Common myeloid progenitor, CD34-positive (primary cell): ENCODE measurements at regions not wholly inside any gene's neighbourhood (a gene's known extent, or its start where the extent isn't known, plus 50 kb on each side); places are given as distances from the start of the nearest gene placed in this dataset.
A peak's percentile ranks its signal among the peaks of the same experiment; 100 is the strongest.

ENCODE experiments used
- CTCF ChIA-PET: fragments of 350-600 bp; sonication (Branson Sonifier 250); formaldehyde crosslinking; loops from one replicate; lab custom pipeline; 2021; ENCODE audit warnings: antibody characterized with exemption; lab: Charles Lee
- POLR2A ChIA-PET: fragments of 350-600 bp; sonication (Branson Sonifier 250); formaldehyde crosslinking; loops from one replicate; lab custom pipeline; 2021; ENCODE audit warnings: antibody characterized with exemption; lab: Charles Lee
- DNase-seq, 3 donors: peaks; one replicate each; pipeline versions ENCODE4 v3.0.0 to v3.0.0-alpha.2; 2013
- H3K27ac ChIP-seq, 2 experiments: 1 replicate in 1 of 2; 2 replicates in 1 of 2; pipeline ENCODE4 v1.7.0; 2013; ENCODE audit warnings: inconsistent platforms in 2 of 2, low read length in 2 of 2, mild to moderate bottlenecking in 2 of 2, low read depth in 1 of 2, moderate library complexity in 1 of 2; ENCODE audit not compliant: severe bottlenecking in 2 of 2, insufficient read depth in 1 of 2, poor library complexity in 1 of 2
- H3K27me3 ChIP-seq, 5 experiments: replicated peaks in 2 of 5; 1 replicate in 3 of 5; 2 replicates in 2 of 5; pipeline versions ENCODE4 v1.6.1 to v1.7.0; 2013; ENCODE audit warnings: low read length in 4 of 5, mild to moderate bottlenecking in 2 of 5, moderate library complexity in 2 of 5, inconsistent platforms in 1 of 5; ENCODE audit not compliant: insufficient read depth in 5 of 5, control insufficient read depth in 4 of 5
- H3K36me3 ChIP-seq, 4 experiments: 1 replicate in 2 of 4; 2 replicates in 2 of 4; pipeline versions ENCODE4 v1.6.1 to v1.7.0; 2013; ENCODE audit warnings: low read length in 3 of 4, control low read depth in 1 of 4, mild to moderate bottlenecking in 1 of 4; ENCODE audit not compliant: control insufficient read depth in 4 of 4, insufficient read depth in 4 of 4
- H3K4me1 ChIP-seq, 4 experiments: 1 replicate in 3 of 4; 2 replicates in 1 of 4; pipeline versions ENCODE4 v1.6.1 to v1.7.1; 2013; ENCODE audit warnings: low read length in 3 of 4, mild to moderate bottlenecking in 3 of 4, control low read depth in 1 of 4, inconsistent platforms in 1 of 4, moderate library complexity in 1 of 4; ENCODE audit not compliant: control insufficient read depth in 4 of 4, insufficient read depth in 4 of 4; ENCODE audit errors: control extremely low read depth in 1 of 4
- H3K4me3 ChIP-seq, 7 experiments: 1 replicate in 4 of 7; 2 replicates in 3 of 7; pipeline versions ENCODE4 v1.5.1 to v1.7.0; 2013; ENCODE audit warnings: mild to moderate bottlenecking in 7 of 7, low read length in 6 of 7, moderate library complexity in 6 of 7, inconsistent platforms in 2 of 7, low read depth in 2 of 7, control low read depth in 1 of 7; ENCODE audit not compliant: insufficient read depth in 4 of 7, control insufficient read depth in 1 of 7; ENCODE audit errors: extremely low read depth in 1 of 7
- H3K9me3 ChIP-seq, 5 experiments: 1 replicate in 4 of 5; 2 replicates in 1 of 5; pipeline versions ENCODE4 v1.6.1 to v1.7.1; 2013; ENCODE audit warnings: low read length in 4 of 5, mild to moderate bottlenecking in 2 of 5, inconsistent platforms in 1 of 5, low read depth in 1 of 5, moderate library complexity in 1 of 5; ENCODE audit not compliant: control insufficient read depth in 4 of 5, insufficient read depth in 2 of 5; ENCODE audit errors: control extremely low read depth in 1 of 5
- WGBS: methylation state at CpG from one replicate; pipeline ENCODE4 v1.1.5; 2013; ENCODE audit not compliant: insufficient coverage; 5-methylcytosine and 5-hydroxymethylcytosine counted together

GRCh38 chr6:130744576-130745366 lies 82.4 kb upstream of the SMLR1 start:
- POLR2A ChIA-PET, result no interaction called here
- CTCF ChIA-PET, result no interaction called here
- WGBS, result no CpG with 5 or more reads among the region's 2 CpGs

GRCh38 chr6:130748041-130748440 lies 79.2 kb upstream of the SMLR1 start:
- Histone ChIP-seq H3K27ac (no peak overlapping the region), H3K27me3 (peaks cover 0 to 4% (median under 1%) of the 10 kb centered on the region in 5 experiments), H3K4me1 (no peaks in the 10 kb centered on the region), H3K9me3 (peaks cover 4 to 17% (median 15%) of the 10 kb centered on the region in 5 experiments), H3K36me3 (no peaks in the 10 kb centered on the region), H3K4me3 (no peak overlapping the region)
- CTCF ChIA-PET, result no interaction called here
- no peak for DNase-seq
- whole genome bisulfite sequencing, result no CpG with 5 or more reads among the region's 1 CpG
- POLR2A ChIA-PET, result no interaction called here

More at GRCh38 chr6:130744576-130745366, 82.4 kb upstream of the SMLR1 start:
- no peaks in the 10 kb centered on the region for H3K36me3 ChIP-seq
- peaks cover 0 to 18% (median 9%) of the 10 kb centered on the region in 5 experiments for H3K27me3 ChIP-seq
- no peak for DNase-seq
- no peaks in the 10 kb centered on the region for H3K4me1 ChIP-seq
- H3K27ac ChIP-seq, result no peak overlapping the region
- peaks cover 2 to 14% (median 11%) of the 10 kb centered on the region in 5 experiments for H3K9me3 ChIP-seq
- H3K4me3 ChIP-seq, result no peak overlapping the region

- peak in 2 of 3 donors; percentile 4 to 11 for DNase-seq
- POLR2A ChIA-PET, result no interaction called here
- Histone ChIP-seq H3K4me3 (no peak overlapping the region), H3K27me3 (peaks cover 0 to 4% (median 0%) of the 10 kb centered on the region in 5 experiments), H3K9me3 (peaks cover 4 to 17% (median 15%) of the 10 kb centered on the region in 5 experiments), H3K27ac (no peak overlapping the region), H3K4me1 (no peaks in the 10 kb centered on the region), H3K36me3 (no peaks in the 10 kb centered on the region)
- WGBS, result 100% methylated on average over 2 of the region's 3 CpGs
- CTCF ChIA-PET, result no interaction called here
Observed at GRCh38 chr6:130749402-130749801, 77.8 kb upstream of the SMLR1 start.

GRCh38 chr6:130752267-130752666 lies 74.9 kb upstream of the SMLR1 start:
- Histone ChIP-seq H3K36me3 (no peaks in the 10 kb centered on the region), H3K4me1 (no peaks in the 10 kb centered on the region), H3K27ac (no peak overlapping the region), H3K27me3 (peaks cover 0 to 4% (median 0%) of the 10 kb centered on the region in 5 experiments), H3K9me3 (peaks cover 4 to 17% (median 15%) of the 10 kb centered on the region in 5 experiments), H3K4me3 (no peak overlapping the region)
- WGBS, result 92% methylated on average over 2 of the region's 3 CpGs
- no peak for DNase-seq
- POLR2A ChIA-PET, result no interaction called here
- CTCF ChIA-PET, result no interaction called here

GRCh38 chr6:130754786-130755367 lies 72.3 kb upstream of the SMLR1 start:
- Histone ChIP-seq H3K9me3 (peaks cover under 1 to 5% (median 3%) of the 10 kb centered on the region in 5 experiments), H3K4me3 (no peak overlapping the region), H3K27me3 (peaks cover 0 to 2% (median 0%) of the 10 kb centered on the region in 5 experiments), H3K4me1 (no peaks in the 10 kb centered on the region), H3K36me3 (no peaks in the 10 kb centered on the region), H3K27ac (no peak overlapping the region)
- ChIA-PET POLR2A (interaction anchor here (0.7 kb wide), 1 partner anchor 462 kb away, joined by 3 read pairs; no protein-coding TSS in a partner anchor), CTCF (interaction anchor here (0.9 kb wide), 1 partner anchor 433 kb away, joined by 3 read pairs; no protein-coding TSS in a partner anchor)
- DNase-seq, result no peak
- WGBS, result 100% methylated on average over 1 of the region's 3 CpGs

- CTCF ChIA-PET, result no interaction called here
- peaks cover 0 to 6% (median 0%) of the 10 kb centered on the region in 5 experiments for H3K9me3 ChIP-seq
- no peak overlapping the region for H3K4me3 ChIP-seq
- H3K27me3 ChIP-seq, result peaks cover 0 to 2% (median 0%) of the 10 kb centered on the region in 5 experiments
- H3K4me1 ChIP-seq, result no peaks in the 10 kb centered on the region
- 100% methylated on average over 2 of the region's 5 CpGs for WGBS
- H3K36me3 ChIP-seq, result no peaks in the 10 kb centered on the region
- POLR2A ChIA-PET, result interaction anchor here (0.7 kb wide), 1 partner anchor 462 kb away, joined by 3 read pairs; no protein-coding TSS in a partner anchor
- DNase-seq, result no peak
- H3K27ac ChIP-seq, result no peak overlapping the region
Observed at GRCh38 chr6:130755368-130756034, 71.7 kb upstream of the SMLR1 start.
